HTR-8/SVneo (cell line): ENCODE measurements at regions not wholly inside any gene's neighbourhood (a gene's known extent, or its start where the extent isn't known, plus 50 kb on each side); places are given as distances from the start of the nearest gene placed in this dataset.

Experiments
- DNase-seq: peaks from one replicate; pipeline ENCODE4 v3.0.0; 2011; ENCODE audit warnings: low spot score, mixed read lengths; ENCODE audit not compliant: insufficient read length
- FAIRE-seq: peaks from 2 replicates; lab custom pipeline; 2011; peaks lifted over from hg19 to GRCh38; lab: Jason Lieb, UNC

GRCh38 chr14:34034447-34035176 lies 83.7 kb upstream of the EGLN3 start:
- no peak for FAIRE-seq
- no peak for DNase-seq

GRCh38 chr14:34032720-34033119 lies 81.8 kb upstream of the EGLN3 start:
- FAIRE-seq (no peak), DNase-seq (no peak)

- no peak for FAIRE-seq
Measured at GRCh38 chr14:34030864-34031263, 80.0 kb upstream of the EGLN3 start.

GRCh38 chr14:34029921-34030334 lies 79.1 kb upstream of the EGLN3 start:
- FAIRE-seq, result no peak
- DNase-seq, result no peak

More at GRCh38 chr14:34030864-34031263, 80.0 kb upstream of the EGLN3 start:
- DNase-seq, result no peak

- DNase-seq, result no peak
- no peak for FAIRE-seq
Measured at GRCh38 chr14:34027990-34028495, 77.2 kb upstream of the EGLN3 start.

GRCh38 chr14:34027130-34027989 lies 76.5 kb upstream of the EGLN3 start:
- no peak for DNase-seq
- no peak for FAIRE-seq

- DNase-seq, result no peak
- FAIRE-seq, result no peak
Measured at GRCh38 chr14:34025325-34026017, 74.6 kb upstream of the EGLN3 start.

GRCh38 chr14:34024768-34025144 lies 73.9 kb upstream of the EGLN3 start:
- FAIRE-seq (no peak), DNase-seq (no peak)

- FAIRE-seq, result no peak
Measured at GRCh38 chr14:34023824-34024767, 73.2 kb upstream of the EGLN3 start.

GRCh38 chr14:34021096-34021495 lies 70.2 kb upstream of the EGLN3 start:
- FAIRE-seq, result no peak
- DNase-seq, result no peak

More at GRCh38 chr14:34023824-34024767, 73.2 kb upstream of the EGLN3 start:
- no peak for DNase-seq

GRCh38 chr14:34020014-34020413 lies 69.1 kb upstream of the EGLN3 start:
- DNase-seq, result no peak
- no peak for FAIRE-seq

- FAIRE-seq (no peak), DNase-seq (no peak)
Measured at GRCh38 chr14:34018564-34019244, 67.8 kb upstream of the EGLN3 start.

GRCh38 chr14:34018125-34018524 lies 67.3 kb upstream of the EGLN3 start:
- no peak for FAIRE-seq
- DNase-seq, result no peak

GRCh38 chr14:34015383-34015782 lies 64.5 kb upstream of the EGLN3 start:
- DNase-seq (no peak), FAIRE-seq (no peak)

- no peak for DNase-seq
- no peak for FAIRE-seq
Measured at GRCh38 chr14:34014936-34015335, 64.1 kb upstream of the EGLN3 start.

GRCh38 chr14:34013721-34014060 lies 62.8 kb upstream of the EGLN3 start:
- DNase-seq, result no peak
- FAIRE-seq, result no peak

GRCh38 chr14:34012978-34013720 lies 62.3 kb upstream of the EGLN3 start:
- FAIRE-seq (no peak), DNase-seq (no peak)

- DNase-seq (no peak), FAIRE-seq (no peak)
Measured at GRCh38 chr14:34012369-34012768, 61.5 kb upstream of the EGLN3 start.
